Left forelimb (tissue), 1 donor: ENCODE measurements at regions not wholly inside any gene's neighbourhood (a gene's known extent, or its start where the extent isn't known, plus 50 kb on each side); places are given as distances from the start of the nearest gene placed in this dataset.

Experiments used
- DNase-seq: peaks from one replicate; pipeline ENCODE4 v3.0.0-alpha.2; 2018; ENCODE audit warnings: low spot score

DNA sequence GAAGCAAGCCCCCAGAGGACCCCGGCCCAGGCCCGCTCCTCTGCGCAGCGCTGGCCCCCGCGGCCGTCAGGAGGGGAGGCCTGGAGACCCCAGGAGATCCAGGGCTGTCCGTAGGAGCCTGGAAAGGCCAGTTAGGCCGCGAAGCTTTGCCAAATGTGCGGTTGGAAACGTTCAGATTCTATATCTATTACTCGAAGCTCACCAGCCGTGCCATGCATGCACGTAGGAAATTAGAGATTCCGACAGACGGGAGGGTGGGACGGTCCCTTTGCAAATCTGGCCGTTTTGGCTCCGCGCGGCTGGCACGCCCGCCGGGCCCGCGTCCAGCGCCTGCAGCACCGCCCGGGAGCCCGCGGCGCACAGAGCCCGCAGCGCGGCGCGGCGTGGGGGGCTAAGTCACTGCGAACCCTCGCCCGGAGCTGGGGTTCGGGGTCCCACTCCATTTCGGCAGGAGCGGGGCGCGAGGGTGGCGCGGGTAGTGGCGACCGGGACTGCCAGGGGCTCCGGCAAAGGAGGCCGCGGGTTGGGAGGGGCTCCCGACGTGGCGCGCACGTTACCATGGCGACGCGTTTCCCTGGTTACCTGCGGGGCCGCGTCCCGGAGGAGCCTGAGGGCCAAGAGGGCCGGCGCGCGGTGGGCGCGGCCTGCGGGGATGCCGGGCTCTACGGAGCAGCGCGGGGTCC is 488.6 kb upstream of the SMIM21 start:
- no peak for DNase-seq

DNA sequence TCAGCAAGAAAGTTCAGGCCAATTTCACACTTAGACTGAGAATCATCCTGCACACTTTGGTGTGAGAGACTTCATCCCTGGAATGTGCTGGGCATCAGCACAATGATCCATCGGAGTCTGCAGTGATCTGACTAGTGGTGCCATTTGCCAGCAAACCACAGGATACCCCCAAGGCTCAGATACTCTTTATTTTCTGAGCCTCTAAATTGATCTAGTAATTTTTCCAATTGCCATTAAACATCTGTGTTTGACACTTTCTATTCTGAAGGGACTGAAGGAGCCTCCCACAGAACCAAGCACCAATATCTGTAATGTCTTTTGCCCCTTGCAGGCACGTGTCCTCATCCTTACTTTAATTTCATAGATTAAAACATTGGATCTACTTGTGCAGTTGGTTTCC is 485.3 kb upstream of the SMIM21 start:
- DNase-seq, result no peak

DNA sequence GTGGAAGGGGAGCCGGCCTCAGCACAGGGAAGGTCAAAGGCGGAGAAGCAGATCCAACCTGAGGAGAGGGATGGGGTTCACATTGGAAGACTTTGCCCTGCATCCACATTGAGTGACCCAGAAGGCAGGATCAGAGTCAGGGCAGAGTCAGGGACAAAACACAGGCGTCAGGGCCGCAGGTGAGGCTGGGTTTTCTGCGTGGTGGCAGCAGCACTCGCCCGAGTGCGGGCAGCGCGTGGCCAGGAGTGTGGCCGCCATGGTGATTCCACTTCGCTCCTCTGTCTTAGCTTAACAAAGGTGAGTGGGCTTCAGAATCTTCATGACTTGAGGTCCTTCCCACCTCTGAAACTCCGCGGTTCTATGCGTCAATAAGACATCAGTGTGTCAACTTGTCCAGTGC is 476.9 kb upstream of the SMIM21 start:
- no peak for DNase-seq

DNA sequence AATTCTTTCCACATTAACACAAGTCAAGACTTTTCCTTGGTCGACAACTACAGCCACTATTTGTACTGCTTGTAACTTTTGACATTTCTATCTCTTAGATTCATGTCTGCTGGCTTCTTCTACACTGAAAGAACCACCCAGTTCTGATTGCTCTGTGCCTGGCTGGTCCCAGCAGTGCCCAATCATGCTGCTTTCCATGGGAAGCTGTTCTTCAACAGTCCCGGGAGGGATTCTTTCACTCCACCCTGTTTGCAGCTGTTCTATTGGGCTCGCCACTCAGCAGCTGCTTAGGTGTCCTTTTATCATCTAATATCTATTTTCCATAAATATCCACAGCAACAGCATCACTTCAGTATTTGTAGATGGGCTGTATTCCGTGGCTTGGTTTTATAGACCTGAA is 471.1 kb upstream of the SMIM21 start:
- DNase-seq, result no peak

DNA sequence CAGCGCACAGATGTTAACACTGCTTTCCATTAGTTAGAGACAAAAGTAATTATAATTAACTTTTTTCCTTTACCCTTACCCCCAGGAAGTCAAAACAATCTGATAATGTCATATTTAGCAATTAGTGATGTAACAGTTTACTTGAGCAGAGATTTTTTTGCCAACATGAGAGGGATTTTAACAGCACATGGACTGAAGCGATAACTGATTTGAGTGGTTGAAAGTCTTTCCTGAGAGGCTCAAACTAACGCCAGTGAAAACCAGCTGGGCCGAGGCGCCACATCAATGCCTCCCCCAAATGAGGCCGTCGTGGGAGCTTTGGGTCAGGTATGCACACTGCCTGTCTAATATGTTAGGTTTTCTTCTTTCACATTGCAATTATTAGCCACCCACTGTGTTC is 469.9 kb upstream of the SMIM21 start:
- no peak for DNase-seq

DNA sequence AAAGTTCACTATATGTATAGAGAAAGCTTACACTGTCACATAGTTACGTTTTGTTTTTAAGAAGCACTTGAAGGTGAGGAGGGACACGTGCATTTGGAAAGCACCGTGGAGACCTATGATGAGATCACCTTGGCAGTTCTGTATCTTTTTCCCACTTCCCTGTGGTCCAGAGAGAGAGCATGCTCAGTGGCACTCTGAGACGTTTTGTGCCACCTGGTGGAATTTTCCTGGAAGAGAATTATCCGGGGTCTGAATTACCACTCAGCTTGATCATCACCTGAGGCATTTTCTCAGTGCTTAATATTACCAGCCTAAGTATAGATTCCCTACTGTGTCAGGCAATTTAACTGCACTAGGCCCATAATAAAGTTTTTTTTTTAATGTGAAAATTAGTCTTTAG is 469.4 kb upstream of the SMIM21 start:
- DNase-seq, result no peak

DNA sequence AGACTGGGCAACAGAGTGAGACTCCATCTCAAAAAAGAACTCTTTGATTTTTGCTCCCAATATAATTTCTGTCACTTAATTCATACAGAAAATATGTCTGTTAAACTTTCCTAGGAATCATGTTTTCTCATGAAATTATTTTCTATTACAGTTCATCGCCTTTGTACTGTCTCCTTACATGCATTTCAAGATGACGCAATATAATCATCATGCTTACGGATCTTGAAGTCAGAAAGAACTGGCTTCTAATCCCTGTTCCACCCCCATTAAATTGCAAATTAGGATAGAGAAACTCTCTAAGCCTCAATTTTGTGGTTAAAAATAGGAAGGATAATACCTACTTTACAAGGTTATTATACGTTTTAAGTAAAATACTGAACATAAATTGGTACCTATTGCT is 467.6 kb upstream of the SMIM21 start:
- DNase-seq, result no peak

DNA sequence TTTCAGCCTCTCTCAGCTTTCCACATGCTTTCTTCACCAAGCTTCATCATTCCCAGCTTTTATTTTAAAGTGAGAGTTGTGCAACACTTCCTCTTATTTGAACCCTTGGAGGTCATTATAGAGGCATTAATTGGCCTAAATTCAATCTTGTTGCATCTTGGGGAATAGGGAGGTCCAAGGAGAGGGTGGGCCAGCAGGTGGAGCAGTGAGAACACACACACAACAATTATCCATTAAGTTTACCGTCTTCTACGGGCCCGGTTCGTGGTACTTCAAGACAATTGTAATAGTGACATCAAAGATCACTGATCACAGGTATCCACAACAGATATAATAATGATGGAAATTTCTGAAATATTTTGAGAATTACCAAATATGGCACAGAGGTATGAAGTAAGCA is 457.2 kb upstream of the SMIM21 start:
- DNase-seq, result no peak

DNA sequence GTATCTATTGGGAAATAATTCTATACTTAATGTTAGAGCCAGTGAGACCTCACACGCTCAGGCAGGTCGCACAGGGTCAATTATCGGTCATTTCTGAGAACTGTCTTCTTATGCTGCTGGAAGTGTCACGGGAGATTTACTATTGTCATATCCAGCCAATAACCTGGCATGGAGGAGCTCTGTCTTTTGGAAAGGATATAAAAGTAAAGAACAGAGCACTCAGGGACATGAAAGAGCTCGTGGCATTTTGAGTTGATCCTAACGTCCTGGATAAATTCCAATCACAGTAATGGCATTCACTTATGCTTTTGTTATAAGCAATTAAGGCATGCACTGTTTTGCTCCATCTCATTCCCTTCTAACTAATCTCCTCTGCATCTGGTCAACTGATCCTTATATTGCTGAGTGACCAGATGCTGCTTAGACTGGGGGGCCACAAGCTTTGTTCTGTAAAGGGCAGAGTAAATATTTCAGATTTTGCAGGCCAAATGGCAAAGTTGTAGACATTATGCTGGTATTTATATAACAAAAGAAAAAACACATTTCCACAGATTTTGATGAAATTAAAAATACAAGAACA is 453.5 kb upstream of the SMIM21 start:
- no peak for DNase-seq

DNA sequence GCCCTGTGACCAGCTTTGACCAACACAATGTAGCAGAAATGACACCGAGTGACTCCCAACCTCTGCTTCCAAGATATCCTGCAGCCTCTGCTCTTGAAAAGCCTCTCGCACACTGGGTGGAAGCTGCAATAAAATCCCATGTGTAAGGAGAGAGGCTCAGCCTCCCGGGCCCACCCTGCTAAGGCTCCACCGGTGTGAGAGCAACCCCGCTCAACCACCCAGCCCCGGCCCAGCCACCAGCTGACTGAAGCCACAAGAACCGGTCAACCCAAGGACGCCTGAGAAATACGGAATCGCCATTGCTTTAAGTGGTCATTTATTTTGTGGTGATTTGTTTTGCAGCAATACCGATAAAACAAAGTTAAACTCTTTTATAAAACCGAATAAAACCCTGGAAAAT is 452.8 kb upstream of the SMIM21 start:
- no peak for DNase-seq

DNA sequence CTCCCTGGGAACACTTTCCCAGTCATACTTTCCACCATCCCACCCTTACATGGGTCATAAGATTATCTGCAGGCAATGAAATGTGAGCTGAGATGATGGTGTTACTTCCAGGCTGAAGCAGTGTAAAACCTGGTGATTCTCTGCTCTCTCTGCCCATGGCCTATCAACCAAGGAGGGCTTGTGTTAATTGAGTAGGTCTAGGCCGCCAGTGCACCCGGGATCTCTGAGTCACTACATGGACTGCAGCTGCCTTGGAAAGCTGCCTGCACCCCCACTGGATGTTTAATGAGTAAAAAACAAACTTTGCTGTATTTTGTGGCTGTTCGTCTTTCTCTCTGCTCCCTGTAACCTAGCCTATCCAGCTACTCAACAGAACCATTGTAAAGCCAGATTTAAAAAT is 451.7 kb upstream of the SMIM21 start:
- no peak for DNase-seq

DNA sequence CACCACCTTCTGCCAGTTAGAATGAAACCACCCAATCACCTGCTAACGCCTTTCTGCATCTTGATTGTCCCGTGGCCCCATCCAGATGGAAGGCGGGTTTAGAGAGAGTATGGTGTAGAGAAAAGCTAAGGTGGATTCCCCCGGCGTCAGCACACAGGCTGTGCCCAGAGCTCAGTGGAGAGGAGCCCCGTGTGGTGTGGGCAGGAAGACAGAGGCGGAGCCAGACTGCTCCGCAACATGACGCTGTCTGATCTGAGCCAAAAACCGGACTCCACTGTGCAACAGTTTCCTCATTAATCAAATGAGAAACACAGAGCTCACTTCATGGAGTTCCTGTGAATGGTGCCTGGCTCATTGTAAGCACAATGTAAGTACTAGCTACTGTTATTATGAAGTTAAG is 448.1 kb upstream of the SMIM21 start:
- no peak for DNase-seq

DNA sequence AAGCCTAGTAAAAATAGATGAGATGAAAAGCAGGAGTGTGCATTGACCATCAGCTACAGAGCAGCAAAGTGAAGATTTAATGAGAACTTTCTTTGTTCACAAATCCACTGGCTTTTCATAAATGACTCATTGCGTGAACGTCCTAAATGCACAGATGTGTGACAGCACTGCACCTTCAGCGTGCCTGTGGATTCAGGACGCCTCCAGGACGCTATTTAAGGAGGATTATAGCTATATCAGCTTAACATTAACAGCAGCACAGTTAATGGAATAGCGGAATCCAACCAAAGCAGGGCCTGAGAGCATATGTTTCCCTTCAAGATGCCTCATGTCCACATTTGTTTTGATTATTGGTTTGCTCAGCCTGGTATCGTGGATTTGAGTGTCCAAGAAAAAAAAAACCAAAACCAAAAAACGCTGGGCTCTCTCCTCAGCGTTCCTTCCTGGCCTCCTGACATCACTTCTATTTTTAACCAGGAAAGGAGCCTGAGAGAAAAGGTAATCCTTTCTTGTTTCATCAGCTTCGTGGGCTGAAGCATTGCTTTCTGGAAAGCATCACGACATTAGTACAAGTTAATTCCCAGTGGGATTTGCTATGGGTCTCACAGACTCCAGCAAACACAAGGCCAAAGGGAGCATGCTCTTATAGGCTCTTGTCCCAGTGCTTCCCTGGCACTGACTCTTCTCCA is 447.0 kb upstream of the SMIM21 start:
- DNase-seq, result no peak

DNA sequence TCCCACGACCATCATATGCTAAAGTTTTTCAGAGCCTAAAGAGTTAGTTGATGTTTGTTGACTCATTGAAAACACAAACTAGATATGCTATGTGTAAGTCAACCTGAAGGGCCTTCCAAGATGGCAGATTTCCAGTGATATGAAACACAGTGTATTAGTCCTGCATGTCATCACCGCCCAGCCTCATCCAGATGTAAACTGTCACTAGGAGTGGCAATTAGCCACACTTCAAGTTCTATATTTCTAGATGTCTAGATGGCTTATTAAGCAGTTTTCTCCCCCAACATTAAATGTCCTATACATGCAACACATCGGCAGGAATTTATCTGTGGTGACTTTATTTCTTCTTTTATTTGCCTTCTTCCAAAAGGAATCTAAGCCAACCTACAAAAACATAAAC is 444.1 kb upstream of the SMIM21 start:
- DNase-seq, result no peak

DNA sequence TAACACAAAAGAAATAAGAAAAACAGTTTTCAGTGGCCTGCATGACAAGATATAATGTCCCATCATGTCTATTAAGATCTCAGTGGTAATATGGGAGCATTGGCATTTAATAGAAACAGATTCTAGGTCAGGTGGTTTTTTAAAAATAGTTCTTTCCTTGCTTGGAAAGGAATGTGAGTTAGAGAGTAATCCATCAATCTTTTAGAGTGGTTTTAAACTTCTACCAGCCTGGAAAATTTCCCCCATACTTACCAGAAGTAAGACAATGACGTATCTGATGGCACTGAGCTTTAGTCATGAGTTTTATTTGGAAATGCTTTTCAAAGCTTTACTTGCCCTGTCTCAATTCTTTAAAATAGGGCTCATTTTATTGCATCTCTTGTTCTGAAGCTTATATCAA is 441.7 kb upstream of the SMIM21 start:
- DNase-seq, result no peak

DNA sequence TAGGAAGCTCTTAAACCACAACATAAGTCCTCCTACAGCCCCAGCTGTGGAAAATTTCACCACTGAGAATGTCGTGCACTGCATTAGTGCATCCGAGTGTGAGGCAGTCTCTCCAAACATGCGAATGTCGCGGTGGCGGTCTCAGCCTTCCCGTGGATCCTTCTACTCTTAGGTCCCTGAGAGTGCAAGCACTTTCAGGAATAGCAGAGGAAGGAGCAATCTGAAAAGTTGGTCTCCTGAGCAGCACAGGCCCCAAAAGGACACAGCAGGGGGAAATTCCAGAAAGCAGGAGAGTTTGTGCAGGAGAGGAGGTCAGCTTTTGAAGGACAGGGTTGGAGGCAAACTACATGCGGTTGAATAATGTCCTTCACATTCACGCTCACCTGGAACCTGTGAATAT is 440.5 kb upstream of the SMIM21 start:
- DNase-seq, result no peak

DNA sequence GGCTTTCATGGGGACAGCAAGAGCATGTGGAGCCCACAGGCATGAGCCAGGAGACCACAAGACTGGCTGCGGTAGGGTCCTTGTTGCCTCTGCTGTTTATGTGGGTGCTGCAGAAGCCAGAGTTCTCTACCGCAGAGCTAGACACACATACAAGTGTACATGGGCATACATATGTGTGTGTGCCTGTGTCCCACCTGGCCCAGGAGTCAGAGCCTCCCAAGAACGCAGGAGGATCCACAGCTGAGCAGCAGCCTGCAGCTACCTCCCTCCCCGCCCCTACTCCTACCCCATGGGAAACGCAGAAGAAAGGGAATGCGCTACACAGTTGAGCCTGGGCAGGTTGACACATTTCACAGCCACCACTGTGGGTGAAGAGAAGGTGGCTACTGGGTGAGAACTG is 438.1 kb upstream of the SMIM21 start:
- DNase-seq, result no peak

DNA sequence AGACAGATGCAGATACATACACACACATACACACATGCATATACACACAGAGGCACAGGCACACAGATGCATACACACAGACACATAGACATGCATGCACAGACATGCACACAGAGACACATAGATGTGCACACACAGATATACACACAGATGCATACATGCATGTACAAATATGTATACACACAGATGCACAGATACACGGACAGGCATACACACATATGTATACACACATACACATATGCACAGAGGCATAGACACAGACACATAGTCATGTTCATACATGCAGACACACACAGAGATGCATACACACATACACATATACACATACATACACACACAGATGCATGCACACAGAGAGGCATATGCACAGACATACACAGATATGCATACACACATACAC is 437.3 kb upstream of the SMIM21 start:
- no peak for DNase-seq

DNA sequence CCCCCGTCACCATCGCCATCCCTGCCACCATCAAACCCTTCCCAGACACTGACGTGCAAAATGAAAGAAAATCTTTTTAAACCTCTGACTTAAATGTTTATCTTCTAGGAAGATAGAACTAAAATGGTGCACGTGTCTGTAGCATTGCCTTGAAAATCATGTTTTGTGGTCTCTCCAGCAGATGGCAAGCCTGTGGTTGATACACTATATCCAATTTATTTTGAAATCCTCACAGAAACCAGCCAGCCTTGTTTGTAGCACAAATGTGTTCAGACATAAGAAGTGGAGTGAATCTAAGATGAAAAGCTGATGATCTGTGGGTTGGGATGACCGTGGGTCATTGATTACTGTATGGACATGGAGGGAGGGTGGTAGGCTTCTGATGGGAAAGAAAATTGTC is 436.2 kb upstream of the SMIM21 start:
- no peak for DNase-seq

DNA sequence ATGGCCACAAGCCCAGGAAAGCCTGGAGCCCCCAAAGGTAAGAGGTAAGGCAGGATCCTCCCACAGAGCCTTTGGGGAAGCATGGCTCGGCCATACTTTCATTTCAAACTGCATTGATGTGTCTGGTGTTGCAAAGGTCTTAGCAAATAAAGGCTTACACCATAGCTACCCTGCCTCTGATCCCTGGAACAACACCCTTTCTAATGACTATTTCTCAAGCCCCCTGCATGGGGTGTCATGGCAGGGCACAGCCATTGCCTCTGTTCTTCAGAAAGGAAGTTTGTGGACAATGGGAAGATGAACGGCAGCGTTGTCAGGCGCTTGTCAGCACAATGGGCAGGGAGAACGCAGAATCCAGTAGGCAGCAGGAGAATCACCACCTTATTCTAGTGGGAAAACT is 435.0 kb upstream of the SMIM21 start:
- DNase-seq, result no peak

DNA sequence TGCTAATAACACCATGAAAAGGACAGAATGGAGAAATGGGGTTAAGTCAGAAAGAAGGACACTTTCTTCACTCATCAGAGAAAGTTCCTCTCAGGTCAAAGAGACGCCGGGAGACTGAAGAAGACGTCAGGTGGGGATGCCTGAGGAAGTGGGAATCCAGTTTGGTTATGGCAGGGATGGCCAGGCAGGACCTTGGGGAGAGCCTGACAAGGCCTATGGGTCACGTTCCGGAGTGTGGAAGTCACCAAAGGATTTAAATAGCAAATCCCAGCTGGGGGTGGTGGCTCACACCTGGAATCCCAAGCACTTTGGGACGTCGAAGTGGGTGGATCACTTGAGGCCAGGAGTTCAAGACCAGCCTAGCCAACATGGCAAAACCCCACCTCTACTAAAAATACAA is 432.7 kb upstream of the SMIM21 start:
- DNase-seq, result no peak

DNA sequence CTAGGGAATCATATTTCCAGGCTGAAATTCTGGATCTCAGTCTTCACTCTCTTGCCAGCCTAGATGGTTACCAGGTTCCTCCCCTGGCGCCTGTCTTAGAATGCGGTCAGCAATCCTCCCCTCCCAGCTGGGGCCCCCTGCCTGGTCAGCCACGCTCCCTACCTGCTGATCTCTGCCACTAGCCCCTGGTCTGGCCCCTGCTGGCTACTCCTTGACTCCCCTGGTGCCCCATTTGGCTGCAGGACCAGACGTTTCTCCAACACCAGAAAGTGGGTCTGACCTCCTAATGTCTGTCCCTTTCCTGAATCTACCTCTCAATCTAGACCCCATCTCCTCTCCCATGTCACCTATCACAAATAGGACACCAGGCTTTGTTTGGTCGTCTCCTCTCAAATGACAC is 432.0 kb upstream of the SMIM21 start:
- DNase-seq, result no peak

DNA sequence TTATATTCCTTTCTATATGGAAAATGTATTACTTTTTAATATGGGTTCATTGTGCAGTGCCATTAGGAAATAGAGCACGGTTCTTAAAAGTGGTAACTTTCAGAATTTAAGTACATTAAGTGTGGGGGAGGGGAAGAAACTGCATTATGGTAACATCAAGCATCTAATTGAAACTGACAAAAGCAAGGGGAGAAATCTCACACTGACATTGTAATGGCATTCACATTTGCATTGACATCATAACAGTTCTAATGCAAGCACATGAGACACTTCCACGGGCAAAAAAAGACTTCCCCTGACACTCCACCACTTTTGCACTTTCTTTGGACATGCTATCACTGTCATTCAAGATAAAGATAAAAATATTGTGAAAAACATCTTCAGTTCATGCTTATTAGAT is 431.3 kb upstream of the SMIM21 start:
- DNase-seq, result no peak

DNA sequence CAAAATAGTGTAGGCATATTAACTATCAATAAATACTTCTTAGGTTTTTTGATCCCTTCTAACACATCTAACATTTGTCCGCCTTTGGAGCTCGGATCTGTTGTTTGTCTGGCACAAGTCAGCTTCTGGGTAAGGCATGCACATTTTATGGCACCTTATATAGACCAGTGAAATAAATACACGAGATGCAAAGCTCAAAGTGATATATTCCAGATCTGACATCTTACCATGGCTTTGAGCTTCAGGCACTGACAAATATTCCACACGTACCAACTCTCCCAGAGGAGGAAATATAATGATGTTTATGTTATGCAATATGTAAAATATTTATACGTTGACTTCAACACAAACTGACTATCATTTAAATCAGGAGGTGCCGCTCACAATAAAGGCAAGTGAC is 430.1 kb upstream of the SMIM21 start:
- no peak for DNase-seq
